Activated CD8-positive, alpha-beta memory T cell treated with anti-CD3 and anti-CD28 coated beads, Interleukin-2, amount 10 ng/mL, durations not matched to agents 7 days and 5 days (primary cell): ENCODE measurements at regions not wholly inside any gene's neighbourhood (a gene's known extent, or its start where the extent isn't known, plus 50 kb on each side); places are given as distances from the start of the nearest gene placed in this dataset.

Experiments
- ATAC-seq: fragments of 150-1000 bp; cut with Tn5 transposase; one replicate; pipeline ENCODE4 v1.10.0; 2021; ENCODE audit warnings: moderate library complexity
- CTCF ChIA-PET: fragments of 350-600 bp; sonication (Branson Sonifier 250); formaldehyde crosslinking; loops from one replicate; lab custom pipeline; 2021; ENCODE audit warnings: antibody characterized with exemption; lab: Charles Lee
- DNase-seq: peaks from one replicate; pipeline ENCODE4 v3.0.0-alpha.2; 2020
- H3K27ac Mint-ChIP-seq: one replicate; pipeline ENCODE4 v1.8.0; 2021; ENCODE audit warnings: mild to moderate bottlenecking, mixed read lengths
- H3K27me3 Mint-ChIP-seq: one replicate; pipeline ENCODE4 v1.8.0; 2021; ENCODE audit warnings: mixed read lengths
- H3K36me3 Mint-ChIP-seq: one replicate; pipeline ENCODE4 v1.8.0; 2021; ENCODE audit warnings: mild to moderate bottlenecking, mixed read lengths
- H3K4me1 Mint-ChIP-seq: one replicate; pipeline ENCODE4 v1.8.0; 2021; ENCODE audit warnings: mixed read lengths
- H3K4me3 Mint-ChIP-seq: one replicate; pipeline ENCODE4 v1.8.0; 2021; ENCODE audit warnings: mild to moderate bottlenecking, moderate library complexity, mixed read lengths
- H3K9me3 Mint-ChIP-seq: one replicate; pipeline ENCODE4 v1.8.0; 2022; ENCODE audit warnings: low read depth, mixed read lengths

GRCh38 chr4:20426028-20426427, 174.3 kb downstream of the SLIT2 start:
- Mint-ChIP-seq H3K9me3 (no peaks in the 10 kb centered on the region), H3K27me3 (peaks cover 10% of the 10 kb centered on the region), H3K36me3 (no peaks in the 10 kb centered on the region), H3K4me1 (no peaks in the 10 kb centered on the region), H3K27ac (no peak overlapping the region), H3K4me3 (no peak overlapping the region)
- DNase-seq (no peak), ATAC-seq (no peak)
- CTCF ChIA-PET: interaction anchor here (1.3 to 2.6 kb wide), 2 partner anchors 259 to 347 kb away, joined by 4 to 8 read pairs; no protein-coding TSS in a partner anchor

GRCh38 chr4:20428436-20429160, 176.9 kb downstream of the SLIT2 start:
- CTCF ChIA-PET: no interaction called here
- H3K27me3 Mint-ChIP-seq: peaks cover 6% of the 10 kb centered on the region
- ATAC-seq (no peak), DNase-seq (no peak)
- H3K36me3 Mint-ChIP-seq: no peaks in the 10 kb centered on the region
- H3K27ac Mint-ChIP-seq: no peak overlapping the region
- no peak overlapping the region for H3K4me3 Mint-ChIP-seq
- no peaks in the 10 kb centered on the region for H3K9me3 Mint-ChIP-seq
- no peaks in the 10 kb centered on the region for H3K4me1 Mint-ChIP-seq

GRCh38 chr4:20430259-20430941, 178.7 kb downstream of the SLIT2 start:
- H3K4me3 Mint-ChIP-seq: no peak overlapping the region
- CTCF ChIA-PET: no interaction called here
- ATAC-seq (no peak), DNase-seq (no peak)
- H3K36me3 Mint-ChIP-seq: no peaks in the 10 kb centered on the region
- peaks cover 6% of the 10 kb centered on the region for H3K27me3 Mint-ChIP-seq
- no peaks in the 10 kb centered on the region for H3K4me1 Mint-ChIP-seq
- H3K9me3 Mint-ChIP-seq: no peaks in the 10 kb centered on the region
- H3K27ac Mint-ChIP-seq: no peak overlapping the region

GRCh38 chr4:20431543-20431951, 179.8 kb downstream of the SLIT2 start:
- ATAC-seq (no peak), DNase-seq (no peak)
- no peaks in the 10 kb centered on the region for H3K9me3 Mint-ChIP-seq
- CTCF ChIA-PET: no interaction called here
- no peak overlapping the region for H3K27ac Mint-ChIP-seq
- no peak overlapping the region for H3K4me3 Mint-ChIP-seq
- H3K27me3 Mint-ChIP-seq: peaks cover 2% of the 10 kb centered on the region
- H3K36me3 Mint-ChIP-seq: no peaks in the 10 kb centered on the region
- H3K4me1 Mint-ChIP-seq: no peaks in the 10 kb centered on the region

- Mint-ChIP-seq H3K27me3 (peaks cover 2% of the 10 kb centered on the region), H3K36me3 (no peaks in the 10 kb centered on the region), H3K4me3 (no peak overlapping the region), H3K9me3 (no peaks in the 10 kb centered on the region), H3K27ac (no peak overlapping the region), H3K4me1 (no peaks in the 10 kb centered on the region)
- CTCF ChIA-PET: no interaction called here
- DNase-seq (no peak), ATAC-seq (no peak)
Observed at GRCh38 chr4:20432088-20432487, 180.4 kb downstream of the SLIT2 start.

- H3K4me3 Mint-ChIP-seq: no peak overlapping the region
- H3K9me3 Mint-ChIP-seq: no peaks in the 10 kb centered on the region
- CTCF ChIA-PET: no interaction called here
- DNase-seq (no peak), ATAC-seq (no peak)
- no peaks in the 10 kb centered on the region for H3K27me3 Mint-ChIP-seq
- H3K4me1 Mint-ChIP-seq: no peaks in the 10 kb centered on the region
- H3K27ac Mint-ChIP-seq: no peak overlapping the region
- no peaks in the 10 kb centered on the region for H3K36me3 Mint-ChIP-seq
Observed at GRCh38 chr4:20433097-20433705, 181.5 kb downstream of the SLIT2 start.

- ATAC-seq: no peak
- no peak for DNase-seq
- Mint-ChIP-seq H3K27me3 (no peaks in the 10 kb centered on the region), H3K36me3 (no peaks in the 10 kb centered on the region), H3K4me3 (no peak overlapping the region), H3K9me3 (no peaks in the 10 kb centered on the region), H3K27ac (no peak overlapping the region), H3K4me1 (no peaks in the 10 kb centered on the region)
- CTCF ChIA-PET: no interaction called here
Observed at GRCh38 chr4:20440170-20440569, 188.5 kb downstream of the SLIT2 start.

- Mint-ChIP-seq H3K9me3 (no peaks in the 10 kb centered on the region), H3K27me3 (no peaks in the 10 kb centered on the region), H3K36me3 (no peaks in the 10 kb centered on the region), H3K4me3 (no peak overlapping the region), H3K4me1 (no peaks in the 10 kb centered on the region), H3K27ac (no peak overlapping the region)
- ATAC-seq: no peak
- no peak for DNase-seq
- CTCF ChIA-PET: no interaction called here
Observed at GRCh38 chr4:20443015-20443805, 191.5 kb downstream of the SLIT2 start.

- Mint-ChIP-seq H3K4me1 (no peaks in the 10 kb centered on the region), H3K27me3 (no peaks in the 10 kb centered on the region), H3K4me3 (no peak overlapping the region), H3K36me3 (no peaks in the 10 kb centered on the region), H3K27ac (no peak overlapping the region), H3K9me3 (no peaks in the 10 kb centered on the region)
- DNase-seq (no peak), ATAC-seq (no peak)
- CTCF ChIA-PET: no interaction called here
Observed at GRCh38 chr4:20444599-20445337, 193.1 kb downstream of the SLIT2 start.

GRCh38 chr4:20445933-20446723, 194.4 kb downstream of the SLIT2 start:
- H3K4me3 Mint-ChIP-seq: no peak overlapping the region
- DNase-seq (no peak), ATAC-seq (no peak)
- CTCF ChIA-PET: no interaction called here
- no peak overlapping the region for H3K27ac Mint-ChIP-seq
- no peaks in the 10 kb centered on the region for H3K36me3 Mint-ChIP-seq
- no peaks in the 10 kb centered on the region for H3K4me1 Mint-ChIP-seq
- H3K27me3 Mint-ChIP-seq: peaks cover 2% of the 10 kb centered on the region
- no peaks in the 10 kb centered on the region for H3K9me3 Mint-ChIP-seq

- Mint-ChIP-seq H3K9me3 (no peaks in the 10 kb centered on the region), H3K27me3 (peaks cover 2% of the 10 kb centered on the region), H3K36me3 (no peaks in the 10 kb centered on the region), H3K4me1 (no peaks in the 10 kb centered on the region), H3K4me3 (no peak overlapping the region), H3K27ac (no peak overlapping the region)
- DNase-seq: no peak
- no peak for ATAC-seq
- CTCF ChIA-PET: no interaction called here
Observed at GRCh38 chr4:20447103-20447502, 195.4 kb downstream of the SLIT2 start.

GRCh38 chr4:20451986-20452385, 200.3 kb downstream of the SLIT2 start:
- no peaks in the 10 kb centered on the region for H3K4me1 Mint-ChIP-seq
- ATAC-seq (no peak), DNase-seq (no peak)
- H3K9me3 Mint-ChIP-seq: no peaks in the 10 kb centered on the region
- CTCF ChIA-PET: no interaction called here
- no peak overlapping the region for H3K27ac Mint-ChIP-seq
- peaks cover 7% of the 10 kb centered on the region for H3K27me3 Mint-ChIP-seq
- H3K36me3 Mint-ChIP-seq: no peaks in the 10 kb centered on the region
- H3K4me3 Mint-ChIP-seq: no peak overlapping the region
